ENCODE measurements at regions not wholly inside any gene's neighbourhood (a gene's known extent, or its start where the extent isn't known, plus 50 kb on each side); places are given as distances from the start of the nearest gene placed in this dataset.

DNA sequence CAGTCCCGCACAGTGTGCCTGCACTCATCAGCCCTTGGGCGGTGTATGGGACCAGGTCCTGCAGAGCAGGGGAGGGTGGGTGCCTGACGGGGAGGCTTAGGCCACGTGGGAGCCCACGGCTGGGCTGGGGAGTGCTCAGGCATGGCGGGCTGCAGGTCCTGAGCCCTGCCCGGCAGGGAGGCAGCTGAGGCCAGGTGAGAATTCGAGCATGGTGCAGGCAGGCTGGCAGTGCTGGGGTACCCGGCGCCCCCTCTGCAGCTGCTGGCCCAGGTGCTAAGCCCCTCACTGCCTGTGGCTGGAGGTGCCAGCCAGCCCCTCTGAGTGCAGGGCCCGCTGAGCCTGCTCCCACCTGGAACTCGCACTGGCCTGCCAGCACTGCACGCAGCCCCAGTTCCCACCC, 630.9 kb upstream of the PCDH20 start:
- no peaks in the 10 kb centered on the region for H4K20me1 ChIP-seq (replicated peaks; ENCODE audit: insufficient read depth)
- 0 out of 2 replicates have a peak, but pooled peaks cover 4% of the 10 kb centered on the region for H3K9me2 ChIP-seq (ENCODE audit: insufficient read depth)
- no peak overlapping the region for H2AFZ ChIP-seq
- H3K36me3 ChIP-seq (ENCODE audit: insufficient read depth): no peaks in the 10 kb centered on the region
- Mint-ChIP-seq H3K27ac (no peak overlapping the region), H3K4me1 (no peaks in the 10 kb centered on the region), H3K4me3 (no peak overlapping the region), H3K27me3 (ENCODE audit: insufficient read depth, low read depth, poor library complexity) (peaks cover 2% of the 10 kb centered on the region), H3K36me3 (ENCODE audit: low read depth) (peaks cover 4% of the 10 kb centered on the region; the same call in 2 of the 3 replicates), H3K9me3 (peaks cover 14% of the 10 kb centered on the region)
- no peak for ATAC-seq
- DNase-seq (ENCODE audit: low spot score): no peak
- TF ChIP-seq CREB1 (CRISPR knock-in tag; IDR thresholded peaks at IDR 0.05; ENCODE audit: low read depth) (no peak), NANOG (IDR thresholded peaks at IDR 0.05; ENCODE audit: borderline replicate concordance) (no peak), ZNF462 (CRISPR knock-in tag; IDR thresholded peaks at IDR 0.05) (no peak), ZNF331 (CRISPR knock-in tag; IDR thresholded peaks at IDR 0.05; ENCODE audit: low read depth) (no peak), EZH2phosphoT487 (IDR thresholded peaks at IDR 0.05; ENCODE audit: unreplicated experiment) (no peak)
- TF ChIP-seq, protein P1, sequence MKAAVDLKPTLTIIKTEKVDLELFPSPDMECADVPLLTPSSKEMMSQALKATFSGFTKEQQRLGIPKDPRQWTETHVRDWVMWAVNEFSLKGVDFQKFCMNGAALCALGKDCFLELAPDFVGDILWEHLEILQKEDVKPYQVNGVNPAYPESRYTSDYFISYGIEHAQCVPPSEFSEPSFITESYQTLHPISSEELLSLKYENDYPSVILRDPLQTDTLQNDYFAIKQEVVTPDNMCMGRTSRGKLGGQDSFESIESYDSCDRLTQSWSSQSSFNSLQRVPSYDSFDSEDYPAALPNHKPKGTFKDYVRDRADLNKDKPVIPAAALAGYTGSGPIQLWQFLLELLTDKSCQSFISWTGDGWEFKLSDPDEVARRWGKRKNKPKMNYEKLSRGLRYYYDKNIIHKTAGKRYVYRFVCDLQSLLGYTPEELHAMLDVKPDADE (IDR thresholded peaks at IDR 0.05): no peak
- TF ChIP-seq, protein P2, sequence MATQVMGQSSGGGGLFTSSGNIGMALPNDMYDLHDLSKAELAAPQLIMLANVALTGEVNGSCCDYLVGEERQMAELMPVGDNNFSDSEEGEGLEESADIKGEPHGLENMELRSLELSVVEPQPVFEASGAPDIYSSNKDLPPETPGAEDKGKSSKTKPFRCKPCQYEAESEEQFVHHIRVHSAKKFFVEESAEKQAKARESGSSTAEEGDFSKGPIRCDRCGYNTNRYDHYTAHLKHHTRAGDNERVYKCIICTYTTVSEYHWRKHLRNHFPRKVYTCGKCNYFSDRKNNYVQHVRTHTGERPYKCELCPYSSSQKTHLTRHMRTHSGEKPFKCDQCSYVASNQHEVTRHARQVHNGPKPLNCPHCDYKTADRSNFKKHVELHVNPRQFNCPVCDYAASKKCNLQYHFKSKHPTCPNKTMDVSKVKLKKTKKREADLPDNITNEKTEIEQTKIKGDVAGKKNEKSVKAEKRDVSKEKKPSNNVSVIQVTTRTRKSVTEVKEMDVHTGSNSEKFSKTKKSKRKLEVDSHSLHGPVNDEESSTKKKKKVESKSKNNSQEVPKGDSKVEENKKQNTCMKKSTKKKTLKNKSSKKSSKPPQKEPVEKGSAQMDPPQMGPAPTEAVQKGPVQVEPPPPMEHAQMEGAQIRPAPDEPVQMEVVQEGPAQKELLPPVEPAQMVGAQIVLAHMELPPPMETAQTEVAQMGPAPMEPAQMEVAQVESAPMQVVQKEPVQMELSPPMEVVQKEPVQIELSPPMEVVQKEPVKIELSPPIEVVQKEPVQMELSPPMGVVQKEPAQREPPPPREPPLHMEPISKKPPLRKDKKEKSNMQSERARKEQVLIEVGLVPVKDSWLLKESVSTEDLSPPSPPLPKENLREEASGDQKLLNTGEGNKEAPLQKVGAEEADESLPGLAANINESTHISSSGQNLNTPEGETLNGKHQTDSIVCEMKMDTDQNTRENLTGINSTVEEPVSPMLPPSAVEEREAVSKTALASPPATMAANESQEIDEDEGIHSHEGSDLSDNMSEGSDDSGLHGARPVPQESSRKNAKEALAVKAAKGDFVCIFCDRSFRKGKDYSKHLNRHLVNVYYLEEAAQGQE (IDR thresholded peaks at IDR 0.05; ENCODE audit: unreplicated experiment): no peak
- no peaks in the 10 kb centered on the region for H3F3A ChIP-seq (replicated peaks; ENCODE audit: low read depth)
- no peak overlapping the region for H3K4me3 ChIP-seq
- H3K27me3 ChIP-seq (ENCODE audit: insufficient read depth): no peaks in the 10 kb centered on the region
- no peak overlapping the region for H3K27ac ChIP-seq (ENCODE audit: low read depth)
- no peak overlapping the region for H3K4me2 ChIP-seq
- H3K4me1 ChIP-seq (ENCODE audit: insufficient read depth): no peaks in the 10 kb centered on the region
- H3K79me2 ChIP-seq (replicated peaks; ENCODE audit: insufficient read depth): no peaks in the 10 kb centered on the region

Data from GM23338 (cell line).